KG1 (cell line): ENCODE measurements at regions not wholly inside any gene's neighbourhood (a gene's known extent, or its start where the extent isn't known, plus 50 kb on each side); places are given as distances from the start of the nearest gene placed in this dataset.

Experiments used
- DNase-seq: peaks from one replicate; lab custom pipeline; 2025; lab: John Stamatoyannopoulos, UW

DNA sequence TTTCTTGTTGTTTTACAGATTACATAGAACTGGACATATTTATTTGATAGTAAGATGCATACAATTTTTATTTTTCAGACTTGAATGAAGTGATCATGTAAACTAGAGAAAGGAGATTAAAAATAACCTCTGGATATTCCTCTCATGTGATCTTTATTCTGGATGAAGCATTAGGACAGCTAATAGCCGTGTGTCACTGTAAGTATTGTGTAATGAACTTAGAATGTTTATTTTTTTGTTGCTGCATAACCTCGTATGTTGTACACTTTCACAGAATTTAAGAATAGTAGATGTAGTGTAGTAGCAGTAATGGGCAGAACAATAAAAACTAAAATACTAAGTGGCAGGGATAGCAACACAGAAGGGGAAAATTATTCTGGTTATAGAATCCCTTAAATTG, 2094.5 kb upstream of the TENM3 start:
- DNase-seq, result no peak

DNA sequence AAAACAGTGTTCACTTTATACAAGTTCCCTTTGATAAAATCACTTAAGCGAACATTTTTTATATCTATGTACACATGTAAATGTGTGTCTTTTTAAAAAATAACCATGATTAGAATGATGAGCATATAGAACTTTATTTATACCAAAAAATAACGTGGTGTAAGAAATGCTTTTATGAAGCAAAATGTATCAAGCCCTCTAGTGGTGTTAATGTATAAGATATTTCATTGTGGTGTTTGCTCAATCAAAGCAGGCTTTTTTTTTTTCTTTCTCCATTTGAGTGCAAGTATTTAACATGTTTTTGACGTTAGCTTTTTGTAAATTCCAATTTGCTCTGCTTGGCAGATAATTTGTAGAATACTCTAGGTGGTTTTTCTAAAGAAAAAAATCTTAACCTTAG, 2092.4 kb upstream of the TENM3 start:
- DNase-seq, result no peak

DNA sequence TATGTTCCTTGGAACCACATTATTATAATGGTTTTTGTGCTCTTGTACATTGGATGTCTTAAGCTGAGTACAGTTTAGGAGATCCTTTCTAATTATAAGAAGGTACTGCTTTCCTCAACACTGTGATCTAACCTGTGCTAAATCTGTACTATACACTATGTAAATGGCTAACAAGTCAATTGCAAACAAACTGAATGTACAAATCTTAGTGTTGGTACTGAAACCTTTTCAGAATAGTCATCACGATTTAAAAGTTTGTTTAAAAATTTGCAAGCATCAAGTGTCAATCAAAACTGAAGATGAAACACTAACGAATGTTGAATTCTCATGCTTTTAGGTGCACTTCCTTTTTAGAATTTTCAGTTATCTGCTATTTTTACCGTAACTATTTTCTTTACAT, 2090.4 kb upstream of the TENM3 start:
- DNase-seq, result no peak

DNA sequence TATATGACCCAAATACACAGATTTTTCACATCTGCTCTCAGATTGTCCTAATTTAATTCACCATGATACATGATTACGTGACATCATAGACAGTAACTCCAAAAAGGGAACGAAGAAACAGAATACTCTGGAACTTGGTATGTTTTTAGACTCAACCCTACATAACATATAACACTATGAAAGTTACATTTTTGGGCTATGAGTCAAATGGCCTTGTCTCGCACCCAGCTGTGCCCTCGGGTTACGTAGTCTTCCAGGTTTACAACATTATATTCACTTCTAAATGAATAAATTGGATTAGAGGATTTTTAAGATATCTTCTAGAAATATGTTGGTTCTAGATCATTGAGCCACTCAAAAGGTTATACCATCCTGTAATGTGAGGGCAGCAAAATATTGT, 2089.6 kb upstream of the TENM3 start:
- no peak for DNase-seq

DNA sequence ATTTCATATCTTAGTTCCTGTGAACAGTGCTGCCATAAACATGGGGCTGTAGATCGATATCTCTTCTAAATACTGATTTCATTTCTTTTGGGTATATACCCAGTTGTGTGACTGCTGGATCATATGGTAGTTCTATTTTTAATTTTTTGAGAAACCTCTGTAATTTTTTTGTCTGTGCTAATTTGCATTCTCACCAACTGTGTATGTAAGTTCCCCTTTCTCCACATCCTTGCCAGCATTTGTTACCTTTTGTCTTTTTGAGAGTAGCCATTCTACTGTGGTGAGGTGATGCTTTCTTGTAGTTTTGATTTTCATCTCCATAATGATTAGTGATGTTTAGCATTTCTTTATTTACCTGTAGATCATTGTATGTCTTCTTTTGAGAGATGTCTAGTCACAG, 2086.5 kb upstream of the TENM3 start:
- DNase-seq, result no peak

DNA sequence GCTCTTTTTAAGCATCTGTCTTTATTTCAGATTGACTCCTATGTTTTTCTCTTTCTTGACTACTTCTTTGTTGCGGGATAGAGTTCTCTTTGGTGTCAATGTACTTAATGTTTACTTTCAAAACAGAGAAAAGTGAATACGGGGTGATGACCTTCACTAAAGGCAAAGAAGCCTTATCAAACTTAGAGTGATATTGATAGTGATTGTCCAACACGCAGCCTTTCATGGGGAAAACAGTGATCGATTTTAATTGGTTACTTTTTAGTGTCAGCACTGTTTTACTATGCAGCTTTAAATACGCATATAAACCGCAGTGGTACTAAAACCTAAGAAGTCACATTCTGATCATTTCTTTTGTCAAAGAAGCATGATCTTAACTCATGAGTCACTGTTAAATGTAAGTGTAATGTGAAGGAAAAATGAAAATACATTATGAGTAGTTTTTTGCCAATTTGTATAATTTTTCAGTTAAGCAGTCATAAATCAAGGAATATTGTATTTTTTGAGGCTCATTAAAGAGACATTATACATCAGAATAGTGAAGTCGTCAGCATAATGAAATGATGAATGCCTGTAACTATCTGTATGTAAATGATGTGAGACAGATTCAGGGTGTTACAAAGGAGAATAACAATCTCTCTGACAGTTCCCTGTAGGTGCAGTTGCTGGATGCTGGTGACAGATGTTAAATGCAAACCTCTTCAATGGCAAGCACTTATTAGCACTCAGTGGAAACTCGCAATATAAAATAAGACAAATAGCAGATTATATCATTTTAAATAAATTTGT, 2082.8 kb upstream of the TENM3 start:
- no peak for DNase-seq

DNA sequence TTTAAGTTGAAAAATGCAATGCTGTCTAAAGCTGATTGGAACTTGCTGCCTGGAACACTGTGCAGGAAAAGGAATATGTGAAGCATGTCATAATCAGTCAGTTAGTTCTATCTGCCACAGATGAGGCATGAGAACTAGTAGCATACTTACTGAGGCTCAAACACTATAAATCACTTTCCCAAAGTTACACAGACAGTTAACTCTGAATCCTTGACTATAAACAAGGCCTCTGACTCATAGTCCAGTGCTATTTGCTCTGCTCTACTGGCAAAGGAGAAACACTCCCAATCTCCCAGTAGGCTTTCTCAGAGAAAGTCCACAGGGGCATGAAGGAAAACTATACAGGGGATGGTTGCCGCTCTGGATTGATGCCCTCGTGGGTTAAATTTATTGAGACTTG, 2078.4 kb upstream of the TENM3 start:
- DNase-seq, result no peak

DNA sequence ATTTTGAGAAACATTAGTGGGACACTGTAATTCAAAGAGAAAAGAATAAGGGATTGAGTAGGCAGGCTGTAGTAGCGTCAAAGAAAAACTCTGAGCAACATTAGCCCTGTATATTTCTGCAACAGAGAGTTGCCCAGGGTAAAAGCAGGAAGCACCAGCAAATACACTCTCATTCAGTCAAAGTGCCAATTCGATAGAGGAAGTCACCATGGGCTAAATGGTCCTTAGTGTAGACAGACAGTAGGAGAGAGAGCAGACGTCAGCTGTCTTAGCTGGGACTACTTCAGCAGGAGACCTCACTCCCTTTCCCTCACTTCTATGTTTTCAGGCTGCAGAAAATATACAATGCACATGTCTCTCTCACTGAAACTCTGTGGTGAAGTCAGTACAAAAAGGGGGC, 2073.8 kb upstream of the TENM3 start:
- no peak for DNase-seq

DNA sequence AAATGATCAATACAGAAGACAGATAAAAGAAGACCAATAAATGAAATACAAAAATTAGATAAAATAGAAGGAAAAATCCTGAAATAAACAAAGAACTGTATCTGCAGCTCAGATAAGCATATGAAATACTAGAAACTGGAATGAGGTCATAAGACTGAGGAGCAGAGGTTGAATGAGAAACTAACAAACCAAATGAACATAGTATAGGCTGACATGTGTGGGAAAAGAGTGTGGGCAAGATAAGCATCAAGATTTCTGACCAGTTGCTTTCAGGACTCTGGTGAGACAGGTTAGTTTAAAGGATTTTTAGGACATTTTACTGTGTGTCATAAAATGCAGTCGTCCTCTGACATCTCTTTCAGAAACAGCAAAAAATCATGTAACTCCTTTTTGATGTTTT, 2073.2 kb upstream of the TENM3 start:
- no peak for DNase-seq

DNA sequence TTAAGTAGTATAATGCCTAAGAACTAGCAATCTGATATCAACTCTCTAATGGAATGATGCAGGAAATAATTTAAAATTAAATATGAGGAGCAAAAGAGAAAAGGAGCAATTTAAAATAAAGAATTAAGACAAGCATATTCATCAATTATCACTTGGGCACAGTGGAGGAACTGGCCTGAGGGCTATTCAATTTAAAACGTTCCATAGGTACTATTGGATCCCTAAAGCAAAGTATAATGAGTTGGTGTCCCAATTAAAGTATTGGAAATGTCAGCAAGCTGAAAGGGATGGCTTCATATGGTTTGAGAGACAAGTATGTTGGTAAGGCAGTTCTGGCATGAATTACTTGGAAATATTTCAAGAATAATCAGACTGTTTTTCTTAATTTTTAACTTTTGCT, 2064.1 kb upstream of the TENM3 start:
- no peak for DNase-seq

DNA sequence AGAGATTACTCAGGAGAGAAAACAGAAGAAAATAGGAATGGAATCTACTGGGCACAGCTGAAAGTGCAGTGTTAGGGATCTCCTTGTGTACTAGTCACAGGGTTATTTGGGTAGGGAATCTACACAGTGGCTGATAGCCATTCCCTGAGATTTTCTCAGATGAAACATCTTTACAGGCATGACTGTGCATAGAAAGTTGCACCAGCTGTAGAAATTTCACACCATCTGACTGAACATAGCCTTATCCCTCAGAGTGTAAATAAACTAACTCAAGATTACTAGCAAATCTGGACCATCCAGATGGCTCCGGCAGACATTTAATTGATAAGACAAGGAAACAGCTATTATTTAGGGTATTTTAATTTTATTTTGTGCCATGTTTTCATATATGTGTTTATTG, 2053.5 kb upstream of the TENM3 start:
- no peak for DNase-seq

DNA sequence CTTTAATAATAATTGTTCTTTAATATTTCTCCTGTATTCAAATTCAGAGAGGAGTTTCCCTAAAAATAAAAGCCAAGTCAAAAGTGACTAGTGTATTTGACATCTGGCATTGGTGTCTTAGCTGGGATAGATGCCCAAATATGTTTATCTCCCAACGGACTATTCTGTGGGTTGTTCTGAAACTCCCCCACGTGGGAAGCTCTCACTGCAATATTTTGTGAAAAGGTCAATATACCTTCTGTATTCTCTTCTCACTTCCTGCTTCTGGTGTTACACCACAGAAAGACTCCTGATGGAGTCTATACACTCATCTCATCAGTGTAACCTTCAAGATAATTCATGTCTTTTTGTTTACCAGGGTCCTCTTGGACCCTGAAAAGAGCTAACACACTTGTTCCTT, 2052.8 kb upstream of the TENM3 start:
- no peak for DNase-seq

DNA sequence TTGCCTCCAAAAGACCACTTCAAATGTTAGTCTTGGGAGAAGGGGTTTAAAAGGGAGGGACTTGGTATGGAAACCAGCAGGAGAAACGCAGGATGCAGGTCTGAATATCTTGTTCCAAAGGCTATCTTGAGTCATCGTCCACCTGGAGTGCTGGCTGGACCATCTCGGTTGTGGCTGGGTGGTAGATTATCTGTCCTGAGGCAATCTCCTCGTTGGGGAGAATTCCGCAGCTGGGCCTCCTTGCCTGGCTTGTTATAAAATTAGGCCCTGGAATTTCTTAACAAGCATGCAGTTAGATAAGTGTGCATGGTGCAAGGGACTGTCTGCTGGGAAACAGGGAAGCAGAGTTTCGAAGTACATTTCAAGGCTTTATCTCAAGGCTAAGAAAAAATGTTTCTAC, 2045.7 kb upstream of the TENM3 start:
- no peak for DNase-seq

DNA sequence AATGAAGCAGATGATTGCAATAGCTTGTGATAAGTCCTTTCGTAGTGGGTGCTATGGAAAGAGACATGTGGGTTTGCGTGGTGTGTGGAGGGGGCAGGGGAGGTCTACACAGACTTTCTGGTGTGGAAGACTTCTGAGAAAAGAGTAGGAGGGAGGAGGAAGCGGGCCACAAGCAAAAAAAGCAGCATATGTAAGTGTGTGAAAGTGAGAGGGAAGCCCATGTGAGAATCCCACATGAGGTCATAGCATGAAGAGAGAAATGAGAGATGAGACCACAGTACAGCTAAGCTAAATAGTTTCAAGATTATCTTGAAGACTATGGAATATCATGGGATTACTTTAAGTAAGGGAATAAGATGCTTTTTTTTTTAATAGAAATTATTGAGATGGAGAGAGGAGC, 2039.9 kb upstream of the TENM3 start:
- DNase-seq, result no peak

DNA sequence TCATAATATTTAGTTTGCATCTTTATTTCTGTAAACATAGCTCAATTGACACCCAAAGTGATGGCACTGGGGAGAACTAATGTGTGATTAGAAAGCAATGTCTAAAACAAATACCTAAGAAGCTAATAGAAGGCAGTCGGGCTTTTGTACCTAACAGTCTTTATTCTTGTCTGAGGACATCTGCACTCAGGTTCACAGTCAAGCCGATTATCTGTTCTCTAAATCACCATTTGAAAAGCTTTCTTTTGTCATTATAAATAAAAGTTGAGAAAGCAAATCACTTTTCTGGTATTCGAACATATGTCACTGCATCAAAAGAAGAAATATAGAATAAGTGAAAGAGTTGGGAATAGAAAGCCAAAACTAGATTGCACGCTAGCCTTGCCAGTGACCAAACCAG, 2037.9 kb upstream of the TENM3 start:
- no peak for DNase-seq

DNA sequence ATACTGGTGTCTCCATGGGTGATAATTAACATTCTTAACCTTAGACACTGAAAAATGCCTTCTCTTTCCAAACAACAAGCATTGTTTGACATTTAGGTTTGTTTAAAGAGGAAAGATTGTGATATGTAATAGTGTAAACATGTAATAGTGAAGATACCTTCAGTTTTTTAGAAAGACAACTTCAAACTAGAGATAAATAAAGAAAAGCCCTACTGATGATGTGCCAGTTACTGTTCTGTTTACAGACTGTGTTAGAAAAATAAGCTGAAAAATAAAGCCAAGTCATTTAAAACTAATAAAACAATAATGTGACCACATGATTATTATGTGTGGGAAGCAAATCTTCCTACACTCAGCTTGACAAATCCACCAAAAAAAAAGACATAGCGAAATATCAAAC, 2035.3 kb upstream of the TENM3 start:
- no peak for DNase-seq

DNA sequence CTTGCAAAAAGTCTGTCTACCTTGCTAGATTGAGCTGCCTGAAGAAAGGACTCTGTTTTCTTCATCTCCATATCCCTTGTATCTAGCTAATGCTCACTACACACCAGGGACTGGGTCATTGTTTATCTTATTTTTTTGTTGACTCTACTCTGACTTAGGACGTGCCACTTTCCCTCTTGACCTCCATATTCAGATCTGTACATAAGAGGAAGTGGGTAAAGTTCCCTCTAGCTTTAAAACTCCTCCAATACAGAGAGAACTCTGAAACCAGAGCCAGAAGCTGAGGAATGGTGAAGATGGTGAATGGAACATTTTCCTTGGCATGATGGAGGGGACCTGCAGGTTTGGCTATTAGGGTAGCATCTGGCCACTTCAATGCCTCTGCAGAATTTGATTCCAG, 2026.1 kb upstream of the TENM3 start:
- DNase-seq, result no peak

DNA sequence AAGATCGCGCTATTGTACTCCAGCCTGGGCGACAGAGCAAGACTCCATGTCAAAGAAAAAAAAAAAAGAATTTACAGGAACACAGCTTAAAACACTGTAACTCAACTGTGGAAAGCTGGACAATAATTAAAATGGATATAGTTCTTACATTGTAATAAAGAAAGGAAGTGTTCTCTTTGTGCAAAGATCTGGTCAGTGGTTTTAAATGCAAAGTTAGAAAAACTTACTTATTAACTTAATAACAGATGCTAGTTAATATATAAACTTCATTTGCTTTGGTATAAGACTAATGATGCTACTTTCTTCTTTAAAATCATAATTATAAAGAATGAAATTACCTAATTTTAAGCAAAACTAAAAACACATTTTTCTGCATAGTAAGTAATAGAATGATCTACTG, 2024.1 kb upstream of the TENM3 start:
- DNase-seq, result no peak

DNA sequence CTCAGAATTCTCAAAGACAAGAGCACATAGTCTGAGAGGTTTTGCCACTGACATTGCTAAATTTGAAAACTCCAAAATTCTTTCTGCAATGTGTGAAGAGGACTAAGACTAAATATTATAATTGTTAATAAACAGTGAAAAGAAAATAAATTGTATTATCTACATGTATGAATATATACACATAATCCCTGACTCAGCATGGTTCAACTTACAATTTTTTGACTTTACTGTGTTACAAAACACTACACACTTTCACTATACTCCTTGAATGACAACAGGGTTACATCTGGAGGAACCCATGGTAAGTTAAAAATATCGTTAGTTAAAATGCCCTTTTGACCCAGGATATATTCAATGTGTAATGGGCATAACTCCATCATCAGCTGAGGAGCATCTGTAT, 2017.2 kb upstream of the TENM3 start:
- no peak for DNase-seq

DNA sequence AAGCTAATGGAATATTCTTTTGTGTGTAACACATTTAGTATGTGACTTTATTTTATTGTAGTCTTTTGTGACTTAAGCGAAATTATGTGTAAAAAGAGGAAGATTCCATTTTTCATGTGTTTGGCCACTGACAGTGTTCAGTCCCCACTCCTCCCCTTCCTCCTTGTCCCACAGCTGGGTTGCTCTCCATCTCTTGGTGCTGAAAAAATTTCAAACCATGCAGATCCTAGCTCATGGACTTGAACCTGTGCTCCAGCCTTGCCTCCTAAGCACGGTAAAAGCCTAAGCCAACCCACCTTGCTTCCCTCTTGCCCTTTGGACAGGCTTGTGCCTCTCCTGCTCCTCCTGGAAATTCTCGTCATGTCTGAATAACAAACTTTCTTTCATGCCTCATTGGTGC, 2008.5 kb upstream of the TENM3 start:
- DNase-seq, result no peak

DNA sequence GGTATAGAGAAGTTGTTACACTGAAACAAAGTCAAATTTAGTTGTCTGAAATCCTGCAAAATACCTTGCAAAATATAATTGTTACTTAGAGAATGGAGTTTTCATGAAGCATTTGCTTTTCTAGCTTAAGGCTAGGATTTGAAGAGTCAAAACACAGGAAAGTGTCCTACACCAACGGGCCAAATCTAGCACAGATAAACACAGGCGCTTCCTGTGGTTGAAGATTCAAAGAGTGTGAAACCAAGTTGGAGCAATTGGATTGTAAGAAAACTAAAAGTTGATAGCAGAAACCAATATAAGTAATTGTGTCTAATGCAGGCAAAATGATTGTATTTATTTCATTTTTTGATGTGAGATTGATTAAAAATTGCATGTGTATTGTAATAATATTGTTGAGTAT, 2002.5 kb upstream of the TENM3 start:
- DNase-seq, result no peak

DNA sequence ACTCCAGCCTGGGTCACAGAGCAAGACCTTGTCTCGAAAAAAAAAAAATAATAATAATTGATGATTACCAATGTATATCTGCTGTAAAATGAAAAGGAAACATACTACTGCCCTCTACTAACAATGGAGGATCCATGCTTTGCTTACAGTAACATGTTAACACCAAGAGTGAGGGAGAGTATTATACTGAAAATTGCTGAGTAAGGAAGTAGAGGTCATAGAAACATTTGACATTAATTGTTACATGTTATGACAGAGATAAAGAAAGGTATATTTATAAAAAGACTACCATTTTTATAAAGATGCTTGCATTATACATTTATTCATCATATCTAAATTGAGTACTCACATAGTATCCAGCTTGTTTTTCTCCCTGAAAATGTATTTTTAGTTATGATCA, 1989.8 kb upstream of the TENM3 start:
- no peak for DNase-seq

DNA sequence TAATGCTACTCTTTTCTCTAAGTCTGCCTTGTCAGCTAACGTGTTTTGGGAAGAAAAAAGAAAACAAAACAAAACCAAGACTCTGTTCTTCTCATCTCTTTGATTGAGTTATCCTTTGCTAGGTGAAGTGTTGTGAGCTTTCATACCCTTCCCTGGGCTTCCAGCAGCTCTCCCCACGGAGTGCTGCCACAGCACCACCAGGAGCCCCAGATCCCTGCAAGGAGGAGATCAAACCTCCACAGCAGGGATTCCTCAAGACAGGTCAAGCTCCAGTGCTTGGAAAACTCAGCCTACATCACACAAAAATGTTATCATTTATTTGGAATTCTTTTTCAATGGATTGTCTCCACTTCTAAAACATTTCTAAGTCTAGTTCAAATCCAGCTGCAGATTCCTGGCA, 1981.9 kb upstream of the TENM3 start:
- DNase-seq, result no peak

DNA sequence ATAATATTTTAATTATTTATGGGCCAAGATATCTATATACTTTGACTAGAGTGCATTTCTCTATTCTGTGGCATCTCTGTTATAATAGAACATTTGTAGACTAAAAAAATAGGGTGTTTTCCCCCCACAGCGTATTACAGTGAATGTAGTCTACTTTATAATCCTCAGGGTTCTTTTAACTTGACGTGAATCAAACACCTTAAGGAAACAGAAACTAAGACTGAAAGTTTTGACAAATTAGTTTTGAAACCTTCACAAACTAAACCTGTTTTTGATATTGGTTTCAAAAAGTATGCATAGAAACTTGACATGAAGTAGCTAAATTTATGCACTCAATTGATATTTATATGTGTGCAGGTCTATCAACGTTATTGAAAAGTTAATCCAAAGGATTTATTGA, 1963.1 kb upstream of the TENM3 start:
- DNase-seq, result no peak
